SK-N-SH (cell line): ENCODE measurements at regions not wholly inside any gene's neighbourhood (a gene's known extent, or its start where the extent isn't known, plus 50 kb on each side); places are given as distances from the start of the nearest gene placed in this dataset.

Experiments
- EP300 ChIP-seq, 2 experiments: IDR thresholded peaks; 2 replicates each; pipeline versions ENCODE4 v1.4.0 to v1.6.1; 2012; ENCODE audit warnings: borderline replicate concordance in 1 of 2, low read depth in 1 of 2, low read length in 1 of 2
- EZH2phosphoT487 ChIP-seq: fragments of 200-600 bp; sonication (generic); IDR thresholded peaks from 2 replicates; pipeline ENCODE4 v1.6.1; 2017; ENCODE audit warnings: low read depth, mixed run types, mild to moderate bottlenecking, antibody characterized with exemption, moderate library complexity, borderline replicate concordance
- RCOR1 ChIP-seq: fragments of 150-350 bp; IDR thresholded peaks from 2 replicates; pipeline ENCODE4 v1.6.1; 2017; ENCODE audit warnings: antibody characterized with exemption, low read length

DNA sequence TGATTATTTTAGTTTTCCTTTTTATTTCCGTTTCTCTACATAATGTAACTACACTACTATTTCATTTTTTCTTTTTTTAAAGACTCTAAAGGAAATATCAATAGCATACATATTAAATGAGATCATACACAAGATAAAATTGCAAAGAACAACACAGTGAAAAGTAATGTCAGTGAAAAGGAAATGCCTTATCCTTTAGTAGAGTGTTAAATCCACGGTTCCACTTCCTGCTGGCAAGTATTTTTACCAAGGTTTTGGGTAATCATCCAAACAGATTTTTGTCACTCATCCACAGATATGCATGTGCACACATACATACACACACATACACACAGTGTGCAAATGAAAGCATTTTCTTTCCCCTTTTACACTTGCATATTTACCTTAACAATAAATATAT, 548.9 kb downstream of the PPP4R3C start:
- TF ChIP-seq EZH2phosphoT487 = no peak
- TF ChIP-seq EP300 (IDR thresholded peaks at IDR 0.05; ENCODE audit: borderline replicate concordance in 1 of 2, low read depth in 1 of 2, low read length in 1 of 2) = no peak
- TF ChIP-seq RCOR1 = no peak
